ENCODE measurements at regions not wholly inside any gene's neighbourhood (a gene's known extent, or its start where the extent isn't known, plus 50 kb on each side); places are given as distances from the start of the nearest gene placed in this dataset.

DNA sequence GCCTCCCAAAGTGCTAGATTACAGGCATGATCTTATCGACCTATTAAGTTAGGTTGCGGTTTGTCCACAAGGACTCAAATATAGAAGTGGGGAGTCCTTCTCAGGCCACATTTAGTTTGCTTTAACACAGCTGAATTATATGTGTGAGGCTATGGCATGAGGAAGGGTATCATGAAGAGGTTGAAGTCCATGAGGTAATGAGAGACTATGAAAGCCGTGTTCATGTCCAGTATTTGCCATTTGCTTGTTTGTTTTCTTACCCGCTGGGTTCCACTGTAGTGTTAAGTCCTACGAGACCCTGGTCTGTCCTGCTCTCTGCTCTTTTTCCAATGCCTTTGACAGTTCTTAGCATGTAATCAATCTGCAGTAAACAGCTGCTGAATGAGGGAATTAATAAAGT lies 1072.4 kb upstream of the EEF2KMT start:
- no peak overlapping the region for H3K4me3 ChIP-seq (ENCODE audit: low read depth, low read length)
- TF ChIP-seq, protein P1, sequence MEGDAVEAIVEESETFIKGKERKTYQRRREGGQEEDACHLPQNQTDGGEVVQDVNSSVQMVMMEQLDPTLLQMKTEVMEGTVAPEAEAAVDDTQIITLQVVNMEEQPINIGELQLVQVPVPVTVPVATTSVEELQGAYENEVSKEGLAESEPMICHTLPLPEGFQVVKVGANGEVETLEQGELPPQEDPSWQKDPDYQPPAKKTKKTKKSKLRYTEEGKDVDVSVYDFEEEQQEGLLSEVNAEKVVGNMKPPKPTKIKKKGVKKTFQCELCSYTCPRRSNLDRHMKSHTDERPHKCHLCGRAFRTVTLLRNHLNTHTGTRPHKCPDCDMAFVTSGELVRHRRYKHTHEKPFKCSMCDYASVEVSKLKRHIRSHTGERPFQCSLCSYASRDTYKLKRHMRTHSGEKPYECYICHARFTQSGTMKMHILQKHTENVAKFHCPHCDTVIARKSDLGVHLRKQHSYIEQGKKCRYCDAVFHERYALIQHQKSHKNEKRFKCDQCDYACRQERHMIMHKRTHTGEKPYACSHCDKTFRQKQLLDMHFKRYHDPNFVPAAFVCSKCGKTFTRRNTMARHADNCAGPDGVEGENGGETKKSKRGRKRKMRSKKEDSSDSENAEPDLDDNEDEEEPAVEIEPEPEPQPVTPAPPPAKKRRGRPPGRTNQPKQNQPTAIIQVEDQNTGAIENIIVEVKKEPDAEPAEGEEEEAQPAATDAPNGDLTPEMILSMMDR (IDR thresholded peaks at IDR 0.05; ENCODE audit: insufficient read depth, low read length, missing control alignments): no peak
- no peak for DNase-seq (ENCODE audit: low read depth, low spot score)
- ChIA-PET CTCF (no interaction called here), POLR2A (no interaction called here)

DNA sequence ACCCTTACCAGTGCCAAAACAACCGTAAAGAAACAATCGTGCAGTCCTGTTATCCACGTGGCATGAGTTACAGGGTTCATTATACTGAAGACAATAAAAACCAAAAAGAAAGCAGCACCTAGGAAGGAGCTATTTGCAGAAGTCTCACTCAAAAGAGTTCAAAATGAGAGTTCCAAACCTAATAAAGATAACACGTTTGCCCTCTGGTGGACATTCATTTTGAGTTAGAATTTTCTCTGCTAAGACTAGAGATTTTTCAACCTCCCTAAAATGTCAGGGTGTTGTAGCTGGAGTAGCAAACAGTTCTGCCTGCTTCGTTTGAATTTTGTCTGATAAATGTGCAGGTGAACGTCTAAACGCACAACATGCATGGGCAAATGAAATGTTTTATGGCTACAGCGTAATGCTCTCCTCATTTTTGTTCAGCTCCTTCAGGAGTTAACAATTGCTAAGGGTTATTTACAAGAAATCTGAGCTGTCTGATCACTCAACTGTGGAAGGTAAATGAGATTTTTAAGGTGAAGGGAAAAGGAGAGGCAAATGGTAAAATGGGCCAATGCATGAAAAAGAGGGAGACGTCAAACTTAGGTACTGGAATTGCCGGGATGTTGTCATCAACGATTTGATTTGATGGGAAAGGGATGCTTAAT lies 1067.9 kb upstream of the EEF2KMT start:
- no peak overlapping the region for H3K4me3 ChIP-seq (ENCODE audit: low read depth, low read length)
- no peak for DNase-seq (ENCODE audit: low read depth, low spot score)
- ChIA-PET POLR2A (no interaction called here), CTCF (interaction anchor here (0.7 to 2.0 kb wide), 5 partner anchors 97 to 478 kb away, joined by 3 to 11 read pairs (median 3); no protein-coding TSS in a partner anchor)
- TF ChIP-seq, protein P1 (IDR thresholded peaks at IDR 0.05; ENCODE audit: insufficient read depth, low read length, missing control alignments): no peak

DNA sequence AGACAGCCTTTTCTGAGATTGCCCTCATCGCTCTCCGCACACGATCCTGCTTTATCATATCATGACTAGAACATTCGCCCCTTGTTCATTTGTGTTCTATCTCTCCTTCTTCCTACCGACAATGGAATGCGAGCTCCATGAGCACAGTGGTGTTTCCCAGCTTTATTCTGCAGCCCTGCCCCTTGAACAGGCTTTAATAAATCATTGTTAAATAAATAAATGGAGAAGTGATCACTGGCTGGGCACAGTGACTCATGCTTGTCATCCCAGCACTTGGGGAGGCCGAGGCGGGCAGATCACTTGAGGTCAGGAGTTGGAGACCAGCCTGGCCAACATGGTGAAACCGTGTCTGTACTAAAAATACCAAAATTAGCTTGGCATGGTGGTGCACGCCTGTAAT lies 1063.3 kb upstream of the EEF2KMT start:
- no peak for DNase-seq (ENCODE audit: low read depth, low spot score)
- TF ChIP-seq, protein P1 (IDR thresholded peaks at IDR 0.05; ENCODE audit: insufficient read depth, low read length, missing control alignments): no peak
- ChIA-PET POLR2A (no interaction called here), CTCF (no interaction called here)
- H3K4me3 ChIP-seq (ENCODE audit: low read depth, low read length): no peak overlapping the region

DNA sequence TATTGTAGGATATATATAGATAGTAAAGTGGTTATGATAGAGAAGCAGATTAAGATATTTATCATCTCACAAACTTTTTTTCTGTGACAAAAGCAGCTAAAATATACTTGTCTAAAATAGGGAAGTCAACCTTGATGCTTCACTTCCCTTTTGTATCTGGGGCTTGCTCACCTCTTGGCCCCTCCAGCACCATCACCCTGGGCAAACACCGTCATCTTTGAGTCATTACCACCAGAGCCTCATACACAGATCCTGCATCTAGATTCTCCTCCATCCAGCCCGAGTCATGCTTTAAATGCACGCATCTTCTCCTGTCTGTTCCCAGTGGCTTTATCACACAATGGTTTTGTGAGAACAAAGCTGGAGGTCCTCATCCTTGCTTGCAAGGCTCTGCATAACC lies 1062.7 kb upstream of the EEF2KMT start:
- no peak for DNase-seq (ENCODE audit: low read depth, low spot score)
- ChIA-PET POLR2A (no interaction called here), CTCF (no interaction called here)
- no peak overlapping the region for H3K4me3 ChIP-seq (ENCODE audit: low read depth, low read length)
- TF ChIP-seq, protein P1 (IDR thresholded peaks at IDR 0.05; ENCODE audit: insufficient read depth, low read length, missing control alignments): no peak

DNA sequence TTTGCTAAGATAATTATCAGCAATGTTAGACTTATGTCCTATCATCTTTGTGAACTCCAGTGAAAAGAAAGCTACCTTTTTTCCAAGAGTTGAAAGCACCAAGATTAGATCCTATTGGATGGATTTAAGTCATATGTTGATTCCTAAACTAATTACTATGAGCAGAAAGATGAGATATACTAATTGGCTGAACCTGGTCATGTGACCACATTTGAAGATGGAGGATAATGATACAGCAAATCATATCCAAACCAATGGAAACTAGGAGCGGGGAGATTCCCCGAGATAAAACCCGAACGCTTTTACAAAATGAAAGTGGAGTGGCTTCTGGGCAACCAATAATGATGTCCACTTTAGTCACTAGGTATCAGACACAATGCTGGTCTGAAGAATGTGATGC lies 1060.2 kb upstream of the EEF2KMT start:
- CTCF ChIA-PET: no interaction called here
- DNase-seq (ENCODE audit: low read depth, low spot score): no peak

DNA sequence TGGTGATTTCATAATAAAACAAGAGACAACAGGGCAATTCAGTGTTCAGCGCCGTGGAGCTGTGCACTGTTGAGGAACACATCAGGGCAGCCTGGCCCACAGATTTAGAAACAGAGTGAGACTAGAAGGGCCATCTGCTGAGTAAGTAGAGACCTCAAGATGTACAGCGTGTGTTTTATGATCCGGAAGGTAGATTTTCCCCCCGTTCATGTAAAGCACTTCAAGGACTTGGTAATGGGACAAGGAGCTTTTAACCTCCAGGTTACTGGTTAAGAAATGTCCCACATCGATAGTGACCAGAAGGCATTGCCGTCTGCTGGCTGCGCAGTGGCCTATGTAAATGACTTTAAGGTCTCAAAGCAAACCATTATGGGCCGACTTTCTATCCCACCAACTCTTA lies 1057.7 kb upstream of the EEF2KMT start:
- TF ChIP-seq, protein P1 (IDR thresholded peaks at IDR 0.05; ENCODE audit: insufficient read depth, low read length, missing control alignments): no peak
- CTCF ChIA-PET: no interaction called here
- POLR2A ChIA-PET: no interaction called here
- DNase-seq (ENCODE audit: low read depth, low spot score): no peak
- no peak overlapping the region for H3K4me3 ChIP-seq (ENCODE audit: low read depth, low read length)

More for the DNA sequence above, 1060.2 kb upstream of the EEF2KMT start:
- no peak overlapping the region for H3K4me3 ChIP-seq (ENCODE audit: low read depth, low read length)
- POLR2A ChIA-PET: no interaction called here
- TF ChIP-seq, protein P1 (IDR thresholded peaks at IDR 0.05; ENCODE audit: insufficient read depth, low read length, missing control alignments): no peak

Data from AG04449 (cell line).